Suprapubic skin (tissue), 3 donors: ENCODE measurements at regions not wholly inside any gene's neighbourhood (a gene's known extent, or its start where the extent isn't known, plus 50 kb on each side); places are given as distances from the start of the nearest gene placed in this dataset.

Experiments
- EP300 ChIP-seq: sonication (generic); formaldehyde crosslinking; IDR thresholded peaks from one replicate; pipeline ENCODE4 v1.6.1; 2017; ENCODE audit warnings: antibody characterized with exemption
- POLR2A ChIP-seq, 2 donors: fragments of 450-650 bp; IDR thresholded peaks; one replicate each; pipeline ENCODE4 v1.6.1; 2017; ENCODE audit warnings: antibody characterized with exemption in 2 of 2, mild to moderate bottlenecking in 2 of 2, moderate library complexity in 2 of 2
- TF ChIP-seq, protein P1 (sequence below), 2 donors: fragments of 200-600 bp in 1 of 2; fragments of 450-650 bp in 1 of 2; sonication (generic) in 1 of 2; IDR thresholded peaks; one replicate each; pipeline ENCODE4 v1.5.1; 2016 to 2019; ENCODE audit warnings: antibody characterized with exemption in 2 of 2, mild to moderate bottlenecking in 1 of 2, moderate library complexity in 1 of 2

DNA sequence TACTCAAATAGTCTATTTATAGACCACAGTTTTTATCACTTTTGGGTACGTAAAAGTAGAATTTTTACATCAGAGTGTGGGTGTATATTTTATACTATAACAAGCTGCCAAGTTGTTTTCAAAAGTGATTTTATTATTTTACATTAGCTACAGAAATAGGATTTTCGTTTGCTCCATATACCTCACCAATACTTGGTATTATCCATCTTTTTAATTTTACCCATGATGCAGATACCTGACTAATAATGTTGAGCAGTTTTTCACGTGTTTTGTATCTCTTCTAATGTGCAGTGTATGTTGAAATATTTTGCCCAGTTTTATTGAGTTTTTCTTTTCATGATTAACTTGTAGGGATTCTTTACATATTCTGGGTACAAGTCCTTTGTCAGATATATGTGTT is 379.8 kb downstream of the MATN1 start:
- TF ChIP-seq POLR2A (IDR thresholded peaks at IDR 0.05) (no peak), EP300 (no peak)
- TF ChIP-seq, protein P1, sequence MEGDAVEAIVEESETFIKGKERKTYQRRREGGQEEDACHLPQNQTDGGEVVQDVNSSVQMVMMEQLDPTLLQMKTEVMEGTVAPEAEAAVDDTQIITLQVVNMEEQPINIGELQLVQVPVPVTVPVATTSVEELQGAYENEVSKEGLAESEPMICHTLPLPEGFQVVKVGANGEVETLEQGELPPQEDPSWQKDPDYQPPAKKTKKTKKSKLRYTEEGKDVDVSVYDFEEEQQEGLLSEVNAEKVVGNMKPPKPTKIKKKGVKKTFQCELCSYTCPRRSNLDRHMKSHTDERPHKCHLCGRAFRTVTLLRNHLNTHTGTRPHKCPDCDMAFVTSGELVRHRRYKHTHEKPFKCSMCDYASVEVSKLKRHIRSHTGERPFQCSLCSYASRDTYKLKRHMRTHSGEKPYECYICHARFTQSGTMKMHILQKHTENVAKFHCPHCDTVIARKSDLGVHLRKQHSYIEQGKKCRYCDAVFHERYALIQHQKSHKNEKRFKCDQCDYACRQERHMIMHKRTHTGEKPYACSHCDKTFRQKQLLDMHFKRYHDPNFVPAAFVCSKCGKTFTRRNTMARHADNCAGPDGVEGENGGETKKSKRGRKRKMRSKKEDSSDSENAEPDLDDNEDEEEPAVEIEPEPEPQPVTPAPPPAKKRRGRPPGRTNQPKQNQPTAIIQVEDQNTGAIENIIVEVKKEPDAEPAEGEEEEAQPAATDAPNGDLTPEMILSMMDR (IDR thresholded peaks at IDR 0.05), result no peak
